ENCODE measurements at regions not wholly inside any gene's neighbourhood (a gene's known extent, or its start where the extent isn't known, plus 50 kb on each side); places are given as distances from the start of the nearest gene placed in this dataset.

- peak; percentile 48 for TF ChIP-seq CTCF (IDR thresholded peaks at IDR 0.05; ENCODE audit: low read depth, low read length)
- no peak for TF ChIP-seq EZH2phosphoT487 (IDR thresholded peaks at IDR 0.05; ENCODE audit: low read depth)
Measured at GRCh38 chr6:168150551-168151320, 71.7 kb upstream of the FRMD1 start.
